ENCODE measurements at regions not wholly inside any gene's neighbourhood (a gene's known extent, or its start where the extent isn't known, plus 50 kb on each side); places are given as distances from the start of the nearest gene placed in this dataset.

DNA sequence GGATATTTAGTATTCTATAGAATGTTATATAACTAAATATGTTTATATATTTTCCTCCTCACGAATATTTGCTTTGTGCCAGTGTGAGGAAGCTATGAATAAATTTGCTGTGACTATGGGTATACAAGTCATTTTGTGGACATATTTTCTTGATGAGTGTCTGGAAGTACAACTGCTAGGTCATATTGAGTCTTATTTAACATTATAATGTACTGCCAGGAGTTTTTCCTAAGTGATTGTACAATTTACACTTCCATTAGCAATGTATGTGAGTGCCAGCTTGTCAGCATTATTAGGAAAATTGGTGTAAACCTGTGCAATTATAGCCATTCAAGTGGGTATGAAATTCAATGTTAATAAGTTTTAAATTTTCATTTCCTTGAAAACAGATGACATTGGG is 1328.9 kb upstream of the TMEFF2 start:
- TF ChIP-seq, protein P1, sequence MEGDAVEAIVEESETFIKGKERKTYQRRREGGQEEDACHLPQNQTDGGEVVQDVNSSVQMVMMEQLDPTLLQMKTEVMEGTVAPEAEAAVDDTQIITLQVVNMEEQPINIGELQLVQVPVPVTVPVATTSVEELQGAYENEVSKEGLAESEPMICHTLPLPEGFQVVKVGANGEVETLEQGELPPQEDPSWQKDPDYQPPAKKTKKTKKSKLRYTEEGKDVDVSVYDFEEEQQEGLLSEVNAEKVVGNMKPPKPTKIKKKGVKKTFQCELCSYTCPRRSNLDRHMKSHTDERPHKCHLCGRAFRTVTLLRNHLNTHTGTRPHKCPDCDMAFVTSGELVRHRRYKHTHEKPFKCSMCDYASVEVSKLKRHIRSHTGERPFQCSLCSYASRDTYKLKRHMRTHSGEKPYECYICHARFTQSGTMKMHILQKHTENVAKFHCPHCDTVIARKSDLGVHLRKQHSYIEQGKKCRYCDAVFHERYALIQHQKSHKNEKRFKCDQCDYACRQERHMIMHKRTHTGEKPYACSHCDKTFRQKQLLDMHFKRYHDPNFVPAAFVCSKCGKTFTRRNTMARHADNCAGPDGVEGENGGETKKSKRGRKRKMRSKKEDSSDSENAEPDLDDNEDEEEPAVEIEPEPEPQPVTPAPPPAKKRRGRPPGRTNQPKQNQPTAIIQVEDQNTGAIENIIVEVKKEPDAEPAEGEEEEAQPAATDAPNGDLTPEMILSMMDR (IDR thresholded peaks at IDR 0.05): no peak
- TF ChIP-seq POLR2A (IDR thresholded peaks at IDR 0.05): no peak
